Left colon (tissue), 2 donors: ENCODE measurements at regions not wholly inside any gene's neighbourhood (a gene's known extent, or its start where the extent isn't known, plus 50 kb on each side); places are given as distances from the start of the nearest gene placed in this dataset.
"Not testable (repeated sequence)": the region's sequence is repeated elsewhere in the genome, so short reads cannot be mapped to it uniquely, and the experiment has no call there.

Experiments
- ATAC-seq: fragments of 200-7000 bp; cut with Tn5 transposase; one replicate; pipeline ENCODE4 v1.9.1; 2020; ENCODE audit warnings: mild to moderate bottlenecking, moderate library complexity
- DNase-seq, 2 donors: peaks; one replicate each; pipeline ENCODE4 v3.0.0-alpha.2; 2020
- intact Hi-C, 2 donors: fragments of 100-400 bp; cut with DNase I in 1 of 2; cut with micrococcal nuclease in 1 of 2; formaldehyde crosslinking; loops; one replicate each; pipeline versions ENCODE4 v1.11.2 to v1.14.0; 2022; cut with DNase I, micrococcal nuclease
- donor health status: DM: no; HTN: no; CAD: no.
- donor health status: DM: yes; HTN: yes; CAD: no.

DNA sequence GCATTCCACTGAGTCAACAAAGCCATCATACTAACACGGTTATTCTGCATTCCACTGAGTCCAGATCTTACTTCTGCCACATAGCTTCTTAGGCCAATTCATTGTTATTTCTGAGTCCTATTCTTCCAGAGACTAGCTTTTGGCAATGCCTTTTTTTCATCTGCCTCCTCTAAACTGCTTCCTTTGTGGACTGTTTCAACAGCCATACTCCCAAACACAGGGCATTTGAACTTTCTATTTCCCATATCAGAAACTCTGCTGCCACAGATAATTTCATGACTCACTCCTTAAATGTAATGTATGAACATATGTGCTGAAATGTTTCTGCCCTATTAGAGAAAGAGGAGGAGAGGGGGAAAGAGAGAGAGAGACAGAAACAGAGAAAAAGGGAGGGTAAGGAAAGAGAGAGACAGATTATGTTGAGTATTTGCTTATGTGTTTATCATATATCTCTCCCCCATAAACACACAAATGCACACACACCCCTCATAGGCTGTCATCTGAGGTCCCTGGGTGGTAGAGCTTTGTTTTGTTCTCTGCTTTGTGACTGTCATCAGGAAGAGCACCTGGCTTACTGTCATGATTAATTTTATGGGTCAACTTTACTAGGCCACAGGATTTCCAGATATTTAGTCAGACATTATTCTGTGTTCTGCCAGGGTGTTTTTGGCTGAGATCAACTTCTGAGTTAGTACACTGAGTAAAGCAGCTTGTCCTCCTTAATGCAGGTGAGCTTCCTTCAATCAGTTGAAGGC lies 308.0 kb upstream of the KCND2 start:
- ATAC-seq (no peak), DNase-seq (no peak)
- intact Hi-C loops = no loop called here

DNA sequence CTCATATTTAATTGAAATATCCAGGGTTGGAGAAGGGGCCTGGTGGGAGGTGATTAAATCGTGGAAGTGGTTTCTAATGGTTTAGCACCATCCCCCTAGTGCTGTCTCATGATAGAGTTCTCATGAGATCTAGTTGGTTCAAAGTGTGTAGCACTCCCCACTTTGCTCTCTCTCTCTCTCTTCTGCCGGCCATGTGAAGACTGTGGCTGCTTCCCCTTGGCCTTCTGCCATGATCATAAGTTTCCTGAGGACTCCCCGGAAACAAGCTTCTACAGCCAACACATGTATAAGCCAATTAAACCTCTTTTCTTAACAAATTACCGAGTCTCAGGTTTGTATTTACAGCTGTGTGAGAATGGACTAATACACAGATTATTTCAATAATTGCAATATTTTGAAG lies 305.8 kb upstream of the KCND2 start:
- no peak for DNase-seq
- ATAC-seq = no peak
- intact Hi-C loops = no loop called here

DNA sequence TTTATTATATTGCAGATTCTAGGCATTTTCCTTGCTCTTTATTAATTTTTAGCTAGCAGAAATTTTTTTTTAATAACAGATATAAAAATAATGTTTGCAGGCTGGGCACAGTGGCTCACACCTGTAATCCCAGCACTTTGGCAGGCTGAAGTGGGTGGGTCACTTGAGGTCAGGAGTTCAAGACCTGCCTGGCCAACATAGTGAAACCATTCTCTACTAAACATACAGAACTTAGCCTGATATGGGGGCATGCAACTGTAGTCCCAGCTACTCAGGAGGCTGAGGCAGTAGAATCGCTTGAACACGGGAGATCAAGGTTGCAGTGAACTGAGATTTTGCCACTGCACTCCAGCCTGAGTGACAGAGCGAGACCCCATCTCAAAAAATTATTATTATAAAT lies 304.6 kb upstream of the KCND2 start:
- DNase-seq, ATAC-seq, intact Hi-C loops: not testable (repeated sequence)

DNA sequence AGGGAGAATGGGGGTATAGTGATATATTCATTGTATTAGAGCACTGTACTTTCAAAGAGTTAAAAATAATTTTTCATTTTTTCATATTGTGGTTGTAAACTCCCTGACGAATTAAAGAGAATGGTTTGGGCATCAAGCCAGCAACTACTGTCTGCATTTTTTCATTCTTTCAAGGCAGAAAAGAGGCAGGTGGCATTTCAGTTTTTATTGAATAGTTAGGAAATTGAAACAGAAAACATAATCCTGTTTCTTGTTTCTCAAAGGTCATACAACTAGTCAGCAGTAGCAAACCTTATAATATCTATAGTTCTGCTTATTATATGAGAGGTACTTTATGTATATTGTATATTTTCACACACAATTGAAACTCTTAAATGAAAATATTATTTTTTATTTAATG lies 303.9 kb upstream of the KCND2 start:
- DNase-seq = no peak
- intact Hi-C loops = no loop called here
- no peak for ATAC-seq

DNA sequence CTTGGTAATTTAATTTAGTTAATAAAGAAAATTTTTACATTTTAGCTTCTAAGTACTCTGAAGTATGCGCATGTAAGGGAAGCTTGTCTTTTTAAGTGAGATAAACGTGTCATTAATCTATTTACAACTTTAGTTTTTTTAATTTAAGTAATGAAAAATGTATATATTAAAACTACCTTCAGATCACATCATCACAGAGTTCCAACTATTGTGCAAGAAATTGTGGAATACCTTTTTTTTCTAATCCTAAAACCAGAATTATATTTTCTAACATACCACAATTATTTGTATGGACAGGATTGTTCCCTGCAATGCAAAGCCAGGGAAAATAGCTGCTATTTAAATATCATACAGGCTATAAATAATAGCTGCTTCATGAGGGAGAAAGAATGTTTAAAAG lies 303.2 kb upstream of the KCND2 start:
- intact Hi-C loops = no loop called here
- DNase-seq (no peak), ATAC-seq (no peak)

DNA sequence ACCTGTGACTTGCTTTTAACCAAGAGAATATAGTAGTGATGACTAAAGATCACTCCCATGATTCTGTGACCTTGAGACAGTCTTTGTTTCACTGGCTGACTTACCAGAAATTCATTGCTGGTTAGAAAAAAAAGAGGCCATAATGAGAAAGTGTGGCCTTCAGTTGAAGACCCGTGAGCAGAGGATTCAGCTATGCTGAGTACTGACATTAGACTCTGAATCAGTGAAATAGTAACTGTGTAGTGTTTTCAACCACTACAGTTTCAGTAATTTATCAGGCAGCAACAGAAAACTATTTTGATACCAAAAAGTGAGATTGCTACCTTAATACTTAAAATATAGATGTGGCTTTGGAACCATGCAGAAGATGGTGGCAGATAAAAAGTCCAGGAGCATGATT lies 298.0 kb upstream of the KCND2 start:
- ATAC-seq (no peak), DNase-seq (no peak)
- intact Hi-C loops = no loop called here

DNA sequence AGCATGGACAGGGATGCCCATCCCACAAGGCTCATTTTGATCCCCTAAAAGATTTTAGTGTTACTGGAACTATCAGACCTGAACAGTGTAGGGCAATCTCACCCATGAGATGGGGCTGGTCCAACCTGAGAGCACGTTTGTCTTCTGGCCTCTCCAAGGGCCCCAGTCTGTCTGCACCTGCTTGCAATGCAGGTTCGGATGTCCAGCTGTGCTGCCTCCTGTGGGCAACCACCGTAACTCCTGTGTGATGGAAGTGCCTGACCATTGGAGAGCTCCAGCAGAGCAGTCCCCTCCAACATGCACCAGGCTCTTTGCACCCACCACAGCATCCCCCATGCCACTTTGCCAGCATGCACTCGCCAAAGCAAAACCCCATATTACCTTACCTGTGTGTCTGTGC lies 290.1 kb upstream of the KCND2 start:
- intact Hi-C loops = no loop called here
- no peak for ATAC-seq
- no peak for DNase-seq

DNA sequence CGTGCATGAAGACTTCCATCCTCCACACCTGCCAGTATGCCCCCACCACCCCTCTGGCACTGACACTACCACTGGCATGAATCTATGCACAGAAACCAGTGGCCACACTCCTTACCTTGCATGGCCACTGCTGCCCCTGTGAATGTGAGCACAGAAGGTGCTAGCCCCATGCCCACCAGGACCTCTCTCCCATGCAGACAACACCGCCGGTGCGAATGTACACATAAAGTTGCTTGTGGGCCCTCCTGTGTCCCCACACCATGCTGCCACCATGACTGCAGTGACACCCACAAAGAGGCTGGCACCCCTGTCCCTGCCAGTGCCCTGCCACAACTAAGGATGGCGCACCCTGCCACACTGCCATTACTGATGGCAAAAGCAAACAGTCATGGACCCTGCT lies 289.5 kb upstream of the KCND2 start:
- DNase-seq (no peak), ATAC-seq (no peak)
- intact Hi-C loops = no loop called here

DNA sequence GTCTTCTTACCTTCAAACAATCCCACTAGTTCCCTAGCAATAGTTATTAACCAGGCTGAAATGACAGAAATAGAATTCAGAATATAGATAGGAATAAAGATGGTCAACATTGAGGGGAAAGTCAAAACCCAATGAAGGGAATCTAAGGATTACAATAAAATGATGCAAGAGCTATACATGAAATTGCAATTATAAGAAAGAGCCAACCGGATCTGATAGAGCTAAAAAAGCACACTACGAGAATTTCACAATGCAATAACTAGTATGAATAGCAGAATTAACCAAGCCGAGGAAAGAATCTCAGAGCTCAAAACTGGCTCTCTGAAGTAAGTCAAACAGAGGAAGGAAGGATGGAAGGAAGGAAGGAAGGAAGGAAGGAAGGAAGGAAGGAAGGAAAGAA lies 288.7 kb upstream of the KCND2 start:
- ATAC-seq (no peak), DNase-seq (no peak)
- intact Hi-C loops = no loop called here

DNA sequence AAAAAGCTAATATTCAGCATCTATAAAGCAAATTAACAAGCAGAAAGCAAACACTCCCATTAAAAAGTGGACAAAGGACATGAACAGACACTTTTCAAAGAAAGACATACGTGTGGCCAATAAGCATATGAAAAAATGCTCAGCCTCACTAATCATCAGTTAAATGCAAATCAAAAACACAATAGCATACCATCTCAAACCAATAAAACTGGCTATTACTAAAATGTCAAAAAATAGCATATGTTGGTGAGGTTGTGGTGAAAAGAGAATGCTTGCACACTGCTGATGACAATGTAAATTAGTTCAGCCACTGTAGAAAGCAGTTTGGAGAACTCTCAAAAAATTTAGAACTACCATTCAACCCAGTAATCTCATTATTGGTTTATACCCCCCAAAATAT lies 284.6 kb upstream of the KCND2 start:
- intact Hi-C loops = no loop called here
- DNase-seq (no peak), ATAC-seq (no peak)

DNA sequence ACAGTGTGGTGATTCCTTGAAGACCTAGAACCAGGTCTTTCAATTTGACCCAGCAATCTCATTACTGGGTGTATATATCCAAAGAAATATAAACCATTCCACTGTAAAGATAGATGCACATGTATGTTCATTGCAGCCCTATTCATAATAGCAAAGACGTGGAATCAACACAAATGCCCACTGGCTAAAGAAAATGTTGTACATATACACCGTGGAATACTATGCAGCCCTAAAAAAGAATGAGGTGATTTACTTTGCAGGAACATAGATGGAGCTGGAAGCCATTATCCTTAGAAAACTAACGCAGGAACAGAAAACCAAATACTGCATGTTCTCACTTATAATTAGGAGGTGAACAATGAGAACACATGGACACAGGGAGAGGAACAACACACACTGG lies 278.0 kb upstream of the KCND2 start:
- no peak for ATAC-seq
- intact Hi-C loops = no loop called here

DNA sequence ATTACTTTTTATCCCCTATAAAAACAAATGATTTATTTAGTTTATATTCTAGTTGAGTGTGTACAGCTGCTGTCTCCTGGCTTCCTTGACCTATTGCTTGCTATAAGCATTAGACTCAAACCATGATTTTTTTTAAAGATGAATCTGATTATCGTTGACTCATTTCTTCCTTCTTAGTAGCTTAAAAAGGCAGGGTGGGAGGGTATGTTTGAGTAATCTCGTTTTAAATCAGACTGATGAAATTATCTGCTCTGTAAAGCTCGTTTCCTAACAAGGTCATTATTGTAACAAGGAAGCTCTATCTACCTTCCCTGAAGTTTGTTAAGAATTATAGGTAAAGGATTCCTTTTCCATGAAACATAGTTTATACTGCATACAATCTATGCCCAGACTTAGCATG lies 276.3 kb upstream of the KCND2 start:
- DNase-seq (no peak), ATAC-seq (no peak)
- intact Hi-C loops = no loop called here

More for the DNA sequence above, 278.0 kb upstream of the KCND2 start:
- DNase-seq = no peak

DNA sequence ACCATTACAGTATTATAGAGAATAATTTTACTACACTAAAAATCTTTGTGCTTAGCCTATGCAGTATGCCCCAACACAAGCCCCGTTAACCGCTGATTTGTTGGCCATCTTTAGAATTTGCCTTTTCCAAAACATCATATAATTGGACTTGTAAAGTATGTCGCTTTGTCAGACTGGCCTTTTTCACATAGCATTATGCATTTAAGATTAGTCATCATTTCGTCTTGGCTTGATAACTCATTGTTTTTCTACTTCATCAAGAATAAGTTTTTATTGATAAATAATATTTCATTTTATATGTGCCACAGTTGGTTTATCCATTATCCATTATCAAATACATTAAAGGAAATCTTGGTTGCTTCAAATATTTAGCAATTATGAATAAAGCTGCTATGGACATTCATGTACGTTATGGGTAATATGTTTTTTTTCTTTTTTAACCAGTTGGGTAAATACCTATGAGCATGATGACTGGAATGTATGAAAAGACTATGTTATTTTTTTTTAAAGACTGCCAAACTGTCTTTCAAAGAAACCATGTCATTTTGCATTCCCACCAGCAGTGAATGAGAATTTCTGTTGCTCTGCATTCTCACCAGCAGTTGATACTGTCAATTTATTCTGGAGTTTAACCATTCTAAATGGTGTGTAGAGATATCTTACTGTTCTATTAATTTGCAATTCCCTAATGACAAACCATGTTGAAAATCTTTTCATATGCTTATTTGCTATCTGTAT lies 273.1 kb upstream of the KCND2 start:
- no peak for DNase-seq
- intact Hi-C loops = no loop called here
- no peak for ATAC-seq

DNA sequence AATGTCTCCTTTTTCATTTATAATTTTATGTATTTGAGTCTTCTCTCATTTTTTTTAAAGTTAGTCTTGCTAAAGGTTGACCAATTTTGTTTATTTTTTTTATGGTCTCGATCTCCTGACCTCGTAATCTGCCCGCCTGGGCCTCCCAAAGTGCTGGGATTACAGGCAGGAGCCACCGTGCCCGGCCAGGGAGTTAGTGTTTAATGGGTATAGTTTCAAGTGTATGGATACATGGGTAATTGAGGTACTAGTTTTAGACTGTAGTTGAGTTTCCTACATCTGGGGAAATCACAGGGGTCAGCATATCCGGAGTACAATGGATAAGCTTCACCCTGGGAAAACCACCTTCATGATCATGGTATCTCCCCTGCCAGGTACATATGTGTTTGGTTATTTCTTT lies 267.3 kb upstream of the KCND2 start:
- intact Hi-C loops = no loop called here
- ATAC-seq (no peak), DNase-seq (no peak)

DNA sequence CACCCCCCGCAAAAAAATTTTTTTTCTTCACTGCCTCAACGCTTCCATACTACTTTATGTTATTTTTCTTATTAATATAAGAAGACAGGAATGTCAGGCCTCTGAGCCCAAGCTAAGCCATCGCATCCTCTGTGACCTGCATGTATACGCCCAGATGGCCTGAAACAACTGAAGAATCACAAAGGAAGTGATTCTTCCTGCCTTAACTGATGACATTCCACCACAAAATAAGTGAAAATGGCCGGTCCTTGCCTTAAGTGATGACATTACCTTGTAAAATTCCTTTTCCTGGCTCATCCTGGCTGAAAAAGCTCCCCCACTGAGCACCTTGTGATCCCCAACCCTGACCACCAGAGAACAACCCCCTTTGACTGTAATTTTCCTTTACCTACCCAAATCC lies 258.7 kb upstream of the KCND2 start:
- DNase-seq, intact Hi-C loops, ATAC-seq: not testable (repeated sequence)

DNA sequence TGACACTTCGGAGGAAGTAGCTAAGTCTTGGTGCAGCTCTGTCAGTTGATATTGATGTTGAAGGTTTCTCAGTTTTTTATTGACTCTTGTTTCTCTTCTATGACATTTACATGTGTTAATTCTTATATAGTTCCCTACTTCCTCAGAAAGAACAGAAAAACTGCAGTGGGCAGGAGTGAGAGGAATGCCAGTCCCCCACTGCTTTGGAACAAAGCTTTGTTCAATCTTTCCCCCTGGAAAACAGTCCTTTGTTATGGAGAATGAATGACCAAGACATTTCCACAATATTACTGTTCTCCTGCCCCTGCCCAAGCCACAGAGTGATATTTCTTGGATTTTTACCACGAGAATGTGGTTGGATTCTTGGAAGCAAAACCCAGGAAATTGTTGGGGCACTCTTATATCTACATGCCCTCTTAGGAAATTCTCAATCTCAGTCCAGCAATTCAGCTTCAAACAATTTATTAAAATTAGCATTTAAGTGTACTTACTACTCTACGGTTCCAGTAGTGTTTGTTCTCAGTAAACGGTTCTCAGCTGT lies 258.0 kb upstream of the KCND2 start:
- no peak for ATAC-seq
- intact Hi-C loops = no loop called here
- no peak for DNase-seq

DNA sequence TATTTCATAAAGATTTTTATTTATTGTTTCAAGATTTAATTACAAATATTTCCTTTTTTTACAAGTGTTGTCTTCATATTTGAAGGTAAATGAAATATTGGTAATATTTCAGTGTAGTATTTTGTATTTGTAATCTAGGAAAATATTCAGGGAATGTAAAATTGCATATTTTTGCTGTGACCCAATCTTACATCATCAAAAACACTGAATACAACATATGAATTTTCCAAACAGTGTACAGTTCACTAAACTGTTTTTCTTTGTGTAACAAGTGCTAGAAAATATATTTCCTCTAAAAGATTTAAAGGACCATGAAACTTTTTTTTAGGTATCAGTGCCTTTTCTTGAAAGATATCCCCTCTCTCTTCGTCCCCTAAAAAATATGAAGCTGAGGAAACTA lies 251.9 kb upstream of the KCND2 start:
- no peak for ATAC-seq
- intact Hi-C loops = no loop called here

DNA sequence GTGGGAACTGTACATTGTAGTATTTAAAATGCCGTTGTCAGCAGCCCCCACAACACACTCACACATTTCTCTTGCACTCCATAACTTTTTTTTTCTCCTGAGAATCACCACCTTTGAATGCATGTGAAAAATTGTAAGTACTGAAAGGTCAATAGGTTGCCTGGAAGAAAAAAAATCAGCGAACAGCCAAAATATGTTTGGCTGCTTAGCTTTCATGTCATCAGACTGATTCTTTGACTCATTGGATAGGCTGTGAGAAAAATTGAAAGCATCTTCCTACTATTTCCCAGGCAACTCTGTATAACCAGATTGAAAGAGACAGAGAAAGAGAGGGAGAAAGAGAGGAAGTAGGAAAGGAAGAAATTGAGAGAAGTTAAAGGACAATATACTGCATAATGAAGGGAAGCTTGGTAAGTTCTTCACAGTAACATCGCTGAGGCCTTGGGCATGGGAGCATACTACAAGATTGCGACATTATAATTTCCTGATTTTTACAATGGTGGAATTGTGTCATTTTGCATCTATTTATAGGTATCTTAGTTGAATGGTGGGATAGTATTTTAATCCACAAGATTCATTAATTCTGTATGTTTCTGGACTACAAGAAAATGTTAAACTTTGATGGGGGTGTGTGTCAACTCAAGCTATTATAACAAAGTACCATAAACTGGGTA lies 249.3 kb upstream of the KCND2 start:
- ATAC-seq = no peak
- intact Hi-C loops = no loop called here
- DNase-seq = no peak

More for the DNA sequence above, 251.9 kb upstream of the KCND2 start:
- DNase-seq = no peak

DNA sequence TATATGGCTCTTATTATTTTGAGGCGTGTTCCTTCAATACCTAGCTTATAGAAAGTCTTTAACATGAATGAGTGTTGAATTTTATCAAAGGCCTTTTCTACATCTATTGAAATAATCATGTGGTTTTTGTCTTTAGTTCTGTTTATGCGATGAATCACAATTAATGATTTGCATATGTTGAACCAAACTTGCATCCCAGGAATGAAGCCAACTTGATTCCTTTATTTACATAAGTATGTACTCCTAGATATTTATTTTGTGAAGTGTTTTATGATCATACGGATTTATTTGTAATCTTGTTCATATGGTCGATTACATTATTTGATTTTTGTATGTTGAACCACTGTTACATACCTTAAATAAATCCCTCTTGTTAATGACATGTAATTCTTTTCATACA lies 244.3 kb upstream of the KCND2 start:
- ATAC-seq (no peak), DNase-seq (no peak)
- intact Hi-C loops = no loop called here

DNA sequence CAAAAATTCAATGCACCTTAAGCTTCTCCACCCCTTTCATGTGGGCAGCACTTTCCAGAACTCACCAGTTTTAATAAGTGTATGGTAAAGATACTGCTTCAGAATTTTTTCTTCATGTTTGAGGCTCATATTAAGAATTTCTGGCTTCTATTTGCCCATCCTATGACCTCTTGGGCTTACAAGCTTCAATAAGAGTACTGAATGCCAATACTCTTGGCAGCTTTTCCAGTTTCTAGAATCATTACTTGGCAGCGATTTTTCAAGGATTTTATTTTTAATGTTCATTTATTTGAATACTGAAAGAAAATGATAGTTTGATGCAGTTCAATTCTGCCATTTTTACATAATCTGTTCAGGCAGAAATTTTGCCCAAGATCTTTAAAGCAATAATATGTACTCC lies 242.1 kb upstream of the KCND2 start:
- intact Hi-C loops = no loop called here
- ATAC-seq = no peak
- no peak for DNase-seq
